ENCODE measurements at regions not wholly inside any gene's neighbourhood (a gene's known extent, or its start where the extent isn't known, plus 50 kb on each side); places are given as distances from the start of the nearest gene placed in this dataset.

- no peak for TF ChIP-seq CTCF (IDR thresholded peaks at IDR 0.05; ENCODE audit: low read depth, low read length)
- DNase-seq, result no peak
- no peaks in the 10 kb centered on the region for H3K9me3 ChIP-seq (ENCODE audit: severe bottlenecking)
- H3K27ac ChIP-seq, result no peak overlapping the region
- H3K4me3 ChIP-seq (ENCODE audit: low read depth, low read length), result no peak overlapping the region
- no peaks in the 10 kb centered on the region for H3K36me3 ChIP-seq
- no peaks in the 10 kb centered on the region for H3K27me3 ChIP-seq (ENCODE audit: insufficient read depth, low read depth, severe bottlenecking)
These were observed 212.7 kb upstream of the PIK3R1 start for GRCh38 chr5:68002836-68003235.

GRCh38 chr5:68000805-68001204, 214.8 kb upstream of the PIK3R1 start:
- Histone ChIP-seq H3K4me3 (ENCODE audit: low read depth, low read length) (no peak overlapping the region), H3K9me3 (ENCODE audit: severe bottlenecking) (no peaks in the 10 kb centered on the region), H3K27me3 (ENCODE audit: insufficient read depth, low read depth, severe bottlenecking) (no peaks in the 10 kb centered on the region), H3K27ac (no peak overlapping the region), H3K36me3 (no peaks in the 10 kb centered on the region)
- TF ChIP-seq CTCF (IDR thresholded peaks at IDR 0.05; ENCODE audit: low read depth, low read length), result no peak
- no peak for DNase-seq

GRCh38 chr5:67999391-67999790, 216.2 kb upstream of the PIK3R1 start:
- DNase-seq, result no peak
- Histone ChIP-seq H3K27ac (no peak overlapping the region), H3K9me3 (ENCODE audit: severe bottlenecking) (no peaks in the 10 kb centered on the region), H3K27me3 (ENCODE audit: insufficient read depth, low read depth, severe bottlenecking) (no peaks in the 10 kb centered on the region), H3K4me3 (ENCODE audit: low read depth, low read length) (no peak overlapping the region), H3K36me3 (no peaks in the 10 kb centered on the region)
- TF ChIP-seq CTCF (IDR thresholded peaks at IDR 0.05; ENCODE audit: low read depth, low read length), result no peak

GRCh38 chr5:67998709-67999261, 216.8 kb upstream of the PIK3R1 start:
- H3K4me3 ChIP-seq (ENCODE audit: low read depth, low read length), result no peak overlapping the region
- H3K27ac ChIP-seq, result no peak overlapping the region
- H3K27me3 ChIP-seq (ENCODE audit: insufficient read depth, low read depth, severe bottlenecking), result no peaks in the 10 kb centered on the region
- H3K9me3 ChIP-seq (ENCODE audit: severe bottlenecking), result no peaks in the 10 kb centered on the region
- no peak for DNase-seq
- no peak for TF ChIP-seq CTCF (IDR thresholded peaks at IDR 0.05; ENCODE audit: low read depth, low read length)
- no peaks in the 10 kb centered on the region for H3K36me3 ChIP-seq

- Histone ChIP-seq H3K4me3 (ENCODE audit: low read depth, low read length) (no peak overlapping the region), H3K36me3 (no peaks in the 10 kb centered on the region), H3K27ac (no peak overlapping the region), H3K9me3 (ENCODE audit: severe bottlenecking) (no peaks in the 10 kb centered on the region), H3K27me3 (ENCODE audit: insufficient read depth, low read depth, severe bottlenecking) (no peaks in the 10 kb centered on the region)
- DNase-seq, result no peak
- no peak for TF ChIP-seq CTCF (IDR thresholded peaks at IDR 0.05; ENCODE audit: low read depth, low read length)
These were observed 217.6 kb upstream of the PIK3R1 start for GRCh38 chr5:67997892-67998457.

GRCh38 chr5:67997148-67997547, 218.4 kb upstream of the PIK3R1 start:
- no peak for DNase-seq
- Histone ChIP-seq H3K27ac (no peak overlapping the region), H3K27me3 (ENCODE audit: insufficient read depth, low read depth, severe bottlenecking) (no peaks in the 10 kb centered on the region), H3K36me3 (no peaks in the 10 kb centered on the region), H3K4me3 (ENCODE audit: low read depth, low read length) (no peak overlapping the region), H3K9me3 (ENCODE audit: severe bottlenecking) (no peaks in the 10 kb centered on the region)
- TF ChIP-seq CTCF (IDR thresholded peaks at IDR 0.05; ENCODE audit: low read depth, low read length), result no peak

Data from WERI-Rb-1 (cell line).